ENCODE measurements at regions not wholly inside any gene's neighbourhood (a gene's known extent, or its start where the extent isn't known, plus 50 kb on each side); places are given as distances from the start of the nearest gene placed in this dataset.

DNA sequence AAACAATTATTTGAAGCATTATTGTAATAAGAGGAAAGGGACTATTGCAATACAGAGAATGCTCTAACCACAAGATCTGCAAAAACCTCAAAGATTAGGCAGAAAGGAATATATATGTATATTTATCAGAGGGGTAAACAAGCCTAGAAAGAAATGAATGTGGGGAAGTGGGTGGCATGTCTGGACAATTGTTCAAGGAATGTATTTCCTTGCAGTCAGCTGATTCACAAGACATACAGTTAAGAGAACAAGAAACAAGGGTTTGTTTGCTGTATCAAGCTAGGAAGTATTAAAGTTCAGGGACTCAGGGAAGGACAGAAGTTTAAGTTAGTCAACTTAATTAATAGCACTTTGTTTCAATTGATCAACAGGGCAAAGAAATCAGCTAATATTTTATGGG lies 514.7 kb downstream of the CENPC start:
- H3K27me3 Mint-ChIP-seq: no peaks in the 10 kb centered on the region
- no peak overlapping the region for H3K27ac Mint-ChIP-seq
- ChIA-PET POLR2A (no interaction called here), CTCF (no interaction called here)
- peaks cover 3% of the 10 kb centered on the region for H3K9me3 Mint-ChIP-seq
- DNase-seq: no peak
- H3K4me1 Mint-ChIP-seq: no peaks in the 10 kb centered on the region
- H3K36me3 Mint-ChIP-seq (ENCODE audit: low read depth): no peaks in the 10 kb centered on the region
- no peak overlapping the region for H3K4me3 Mint-ChIP-seq

- Mint-ChIP-seq H3K27me3 (no peaks in the 10 kb centered on the region), H3K27ac (no peak overlapping the region), H3K9me3 (no peaks in the 10 kb centered on the region), H3K36me3 (ENCODE audit: low read depth) (no peaks in the 10 kb centered on the region), H3K4me1 (no peaks in the 10 kb centered on the region), H3K4me3 (no peak overlapping the region)
- ChIA-PET CTCF (no interaction called here), POLR2A (no interaction called here)
- DNase-seq: no peak
Observed at GRCh38 chr4:67020438-67020797, 524.9 kb downstream of the CENPC start.

DNA sequence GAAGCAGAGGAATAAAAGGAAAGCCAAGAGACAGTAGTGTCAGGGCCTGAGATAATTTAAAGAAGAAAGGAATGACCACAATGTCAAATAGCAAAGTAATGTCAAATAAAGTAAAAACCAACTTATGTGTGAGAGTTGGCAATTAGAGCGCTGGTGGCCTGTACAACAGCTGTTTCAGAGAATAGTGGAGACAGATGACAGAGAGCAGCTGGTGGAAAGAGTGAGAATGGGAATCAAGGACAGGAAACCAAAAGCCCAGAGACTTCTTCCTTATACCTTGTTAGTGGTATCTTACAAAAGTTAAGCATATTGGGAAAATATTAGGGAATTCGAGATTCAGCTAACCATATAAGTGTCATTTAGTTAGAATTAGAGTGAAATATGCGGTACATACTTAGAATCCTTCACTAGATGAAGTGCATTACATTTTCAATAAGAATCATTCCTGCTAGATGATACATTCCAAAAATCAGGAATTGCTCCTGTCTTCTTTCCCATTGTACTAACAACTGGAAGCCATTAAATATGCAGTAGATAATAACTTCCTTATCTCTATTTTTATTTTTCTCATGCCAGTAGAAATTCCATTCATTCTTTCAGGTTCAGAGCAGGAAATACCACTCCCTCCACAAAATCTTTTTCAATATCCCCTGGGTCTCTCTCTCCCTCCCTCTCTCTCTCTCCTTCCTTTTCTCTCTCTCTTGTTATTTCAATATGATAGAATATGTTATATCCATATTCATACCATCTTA lies 525.4 kb downstream of the CENPC start:
- DNase-seq: no peak
- ChIA-PET POLR2A (no interaction called here), CTCF (no interaction called here)
- Mint-ChIP-seq H3K9me3 (no peaks in the 10 kb centered on the region), H3K4me3 (no peak overlapping the region), H3K27ac (no peak overlapping the region), H3K27me3 (no peaks in the 10 kb centered on the region), H3K36me3 (ENCODE audit: low read depth) (no peaks in the 10 kb centered on the region), H3K4me1 (no peaks in the 10 kb centered on the region)

- ChIA-PET POLR2A (no interaction called here), CTCF (no interaction called here)
- H3K4me1 Mint-ChIP-seq: no peaks in the 10 kb centered on the region
- DNase-seq: no peak
- H3K9me3 Mint-ChIP-seq: peaks cover 3% of the 10 kb centered on the region
- H3K27me3 Mint-ChIP-seq: no peaks in the 10 kb centered on the region
- no peak overlapping the region for H3K27ac Mint-ChIP-seq
- no peak overlapping the region for H3K4me3 Mint-ChIP-seq
- no peaks in the 10 kb centered on the region for H3K36me3 Mint-ChIP-seq (ENCODE audit: low read depth)
Observed at GRCh38 chr4:67014592-67014991, 530.7 kb downstream of the CENPC start.

- Mint-ChIP-seq H3K4me1 (no peaks in the 10 kb centered on the region), H3K27ac (no peak overlapping the region), H3K27me3 (no peaks in the 10 kb centered on the region), H3K9me3 (no peaks in the 10 kb centered on the region), H3K4me3 (no peak overlapping the region), H3K36me3 (ENCODE audit: low read depth) (no peaks in the 10 kb centered on the region)
- CTCF ChIA-PET: no interaction called here
- no peak for DNase-seq
- POLR2A ChIA-PET: no interaction called here
Observed at GRCh38 chr4:67006791-67007190, 538.5 kb downstream of the CENPC start.

GRCh38 chr4:66991521-66991920 lies 553.8 kb downstream of the CENPC start:
- Mint-ChIP-seq H3K4me3 (no peak overlapping the region), H3K27me3 (no peaks in the 10 kb centered on the region), H3K27ac (no peak overlapping the region), H3K9me3 (peaks cover 2% of the 10 kb centered on the region), H3K36me3 (ENCODE audit: low read depth) (no peaks in the 10 kb centered on the region), H3K4me1 (no peaks in the 10 kb centered on the region)
- DNase-seq: no peak
- CTCF ChIA-PET: no interaction called here
- POLR2A ChIA-PET: no interaction called here

DNA sequence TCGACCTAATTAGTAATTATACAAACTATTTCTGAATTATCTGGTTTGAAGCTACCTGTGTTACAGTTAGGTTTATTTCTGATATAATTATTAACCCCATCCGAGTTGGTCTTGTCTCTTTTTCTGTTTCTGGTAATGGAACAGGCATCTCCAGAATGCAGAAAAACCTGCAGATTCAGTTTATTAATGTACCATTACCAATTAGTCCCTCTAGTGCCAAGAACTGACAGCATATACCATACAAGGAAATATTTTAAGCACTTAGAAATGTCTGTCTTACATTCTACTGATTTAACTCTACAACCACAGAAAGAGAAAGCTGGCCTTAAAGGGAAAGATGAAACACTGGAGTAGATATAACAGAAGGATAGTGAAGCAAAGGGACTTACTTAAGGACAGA lies 570.6 kb downstream of the CENPC start:
- H3K27ac Mint-ChIP-seq: no peak overlapping the region
- no peak for DNase-seq
- H3K4me1 Mint-ChIP-seq: no peaks in the 10 kb centered on the region
- ChIA-PET CTCF (no interaction called here), POLR2A (no interaction called here)
- no peak overlapping the region for H3K4me3 Mint-ChIP-seq
- H3K27me3 Mint-ChIP-seq: no peaks in the 10 kb centered on the region
- H3K9me3 Mint-ChIP-seq: no peaks in the 10 kb centered on the region
- H3K36me3 Mint-ChIP-seq (ENCODE audit: low read depth): no peaks in the 10 kb centered on the region

- DNase-seq: no peak
- no peaks in the 10 kb centered on the region for H3K27me3 Mint-ChIP-seq
- POLR2A ChIA-PET: no interaction called here
- no peaks in the 10 kb centered on the region for H3K36me3 Mint-ChIP-seq (ENCODE audit: low read depth)
- no peak overlapping the region for H3K27ac Mint-ChIP-seq
- no peak overlapping the region for H3K4me3 Mint-ChIP-seq
- no peaks in the 10 kb centered on the region for H3K9me3 Mint-ChIP-seq
- CTCF ChIA-PET: no interaction called here
- H3K4me1 Mint-ChIP-seq: no peaks in the 10 kb centered on the region
Observed at GRCh38 chr4:66972087-66972486, 573.2 kb downstream of the CENPC start.

DNA sequence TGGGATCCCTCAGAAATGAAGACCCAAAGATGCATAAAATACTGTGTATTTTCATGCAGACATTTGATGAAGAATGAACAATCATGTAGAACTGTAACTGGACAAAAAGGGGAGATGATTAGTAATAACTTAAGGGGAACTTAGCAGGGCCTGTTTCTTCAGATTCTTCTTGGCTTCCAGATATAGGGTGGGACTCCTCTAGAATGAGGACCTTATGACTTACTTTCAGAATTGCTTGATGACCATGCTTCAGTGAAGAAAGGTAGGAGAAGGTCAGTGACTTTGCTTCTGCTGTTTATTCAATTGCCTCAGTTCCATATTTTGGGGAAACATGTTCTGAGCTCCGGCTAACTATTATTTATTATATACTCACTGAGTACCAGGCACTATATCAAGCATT lies 580.8 kb downstream of the CENPC start:
- DNase-seq: no peak
- H3K4me1 Mint-ChIP-seq: no peaks in the 10 kb centered on the region
- H3K4me3 Mint-ChIP-seq: no peak overlapping the region
- H3K36me3 Mint-ChIP-seq (ENCODE audit: low read depth): no peaks in the 10 kb centered on the region
- H3K27ac Mint-ChIP-seq: no peak overlapping the region
- no peaks in the 10 kb centered on the region for H3K27me3 Mint-ChIP-seq
- H3K9me3 Mint-ChIP-seq: no peaks in the 10 kb centered on the region
- ChIA-PET POLR2A (no interaction called here), CTCF (no interaction called here)

- no peak overlapping the region for H3K27ac Mint-ChIP-seq
- ChIA-PET CTCF (no interaction called here), POLR2A (no interaction called here)
- no peaks in the 10 kb centered on the region for H3K27me3 Mint-ChIP-seq
- no peaks in the 10 kb centered on the region for H3K36me3 Mint-ChIP-seq (ENCODE audit: low read depth)
- no peaks in the 10 kb centered on the region for H3K4me1 Mint-ChIP-seq
- no peak overlapping the region for H3K4me3 Mint-ChIP-seq
- no peaks in the 10 kb centered on the region for H3K9me3 Mint-ChIP-seq
- no peak for DNase-seq
Observed at GRCh38 chr4:66963084-66963483, 582.2 kb downstream of the CENPC start.

GRCh38 chr4:66959207-66959606 lies 586.1 kb downstream of the CENPC start:
- Mint-ChIP-seq H3K36me3 (ENCODE audit: low read depth) (no peaks in the 10 kb centered on the region), H3K27ac (no peak overlapping the region), H3K9me3 (no peaks in the 10 kb centered on the region), H3K27me3 (no peaks in the 10 kb centered on the region), H3K4me3 (no peak overlapping the region), H3K4me1 (no peaks in the 10 kb centered on the region)
- DNase-seq: no peak
- POLR2A ChIA-PET: no interaction called here
- CTCF ChIA-PET: no interaction called here

GRCh38 chr4:66956852-66957251 lies 588.5 kb downstream of the CENPC start:
- Mint-ChIP-seq H3K9me3 (no peaks in the 10 kb centered on the region), H3K4me3 (no peak overlapping the region), H3K27me3 (no peaks in the 10 kb centered on the region), H3K4me1 (no peaks in the 10 kb centered on the region), H3K27ac (no peak overlapping the region), H3K36me3 (ENCODE audit: low read depth) (no peaks in the 10 kb centered on the region)
- POLR2A ChIA-PET: no interaction called here
- CTCF ChIA-PET: no interaction called here
- DNase-seq: no peak

DNA sequence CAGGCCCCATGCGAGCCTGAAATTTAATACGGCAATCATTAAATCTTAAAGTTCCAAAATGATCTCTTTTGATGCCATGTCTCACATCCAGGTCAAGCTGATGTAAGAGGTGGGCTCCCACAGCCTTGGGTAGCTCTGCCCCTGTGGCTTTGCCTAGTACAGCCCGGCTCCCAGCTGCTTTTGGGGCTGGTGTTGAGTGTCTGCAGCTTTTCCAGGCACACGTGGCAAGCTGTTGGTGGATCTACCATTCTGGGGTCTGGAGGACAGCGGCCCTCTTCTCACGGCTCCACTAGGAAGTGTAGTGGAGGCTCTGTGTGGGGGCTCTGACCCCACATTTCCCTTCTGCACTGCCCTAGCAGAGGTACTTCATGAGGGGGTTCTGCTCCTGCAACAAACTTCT lies 588.9 kb downstream of the CENPC start:
- Mint-ChIP-seq H3K27ac (no peak overlapping the region), H3K4me3 (no peak overlapping the region), H3K36me3 (ENCODE audit: low read depth) (no peaks in the 10 kb centered on the region), H3K27me3 (no peaks in the 10 kb centered on the region), H3K4me1 (no peaks in the 10 kb centered on the region), H3K9me3 (no peaks in the 10 kb centered on the region)
- ChIA-PET CTCF (no interaction called here), POLR2A (no interaction called here)
- no peak for DNase-seq

GRCh38 chr4:66955784-66956183 lies 589.5 kb downstream of the CENPC start:
- CTCF ChIA-PET: no interaction called here
- no peak overlapping the region for H3K27ac Mint-ChIP-seq

More at GRCh38 chr4:66955784-66956183, 589.5 kb downstream of the CENPC start:
- H3K27me3 Mint-ChIP-seq: no peaks in the 10 kb centered on the region
- H3K36me3 Mint-ChIP-seq (ENCODE audit: low read depth): no peaks in the 10 kb centered on the region
- H3K4me1 Mint-ChIP-seq: no peaks in the 10 kb centered on the region
- no peaks in the 10 kb centered on the region for H3K9me3 Mint-ChIP-seq
- POLR2A ChIA-PET: no interaction called here
- no peak for DNase-seq
- no peak overlapping the region for H3K4me3 Mint-ChIP-seq

Data from activated CD4-positive, alpha-beta T cell treated with anti-CD3 and anti-CD28 coated beads, Interleukin-2, amount 10 ng/mL, durations not matched to agents 7 days and 5 days (primary cell).